SH-SY5Y (cell line): ENCODE measurements at regions not wholly inside any gene's neighbourhood (a gene's known extent, or its start where the extent isn't known, plus 50 kb on each side); places are given as distances from the start of the nearest gene placed in this dataset.

ENCODE experiments used
- GATA2 ChIP-seq: IDR thresholded peaks from 2 replicates; pipeline ENCODE4 v1.6.1; 2011; ENCODE audit warnings: mild to moderate bottlenecking, low read depth, low read length
- GATA3 ChIP-seq: IDR thresholded peaks from 2 replicates; pipeline ENCODE4 v1.6.1; 2011; ENCODE audit warnings: low read depth, mild to moderate bottlenecking, low read length, moderate library complexity

GRCh38 chr7:20033621-20034400, 183.4 kb downstream of the MACC1 start:
- TF ChIP-seq GATA2 = no peak
- no peak for TF ChIP-seq GATA3

- TF ChIP-seq GATA2 (no peak), GATA3 (no peak)
Measured at GRCh38 chr7:20032741-20033140, 184.4 kb downstream of the MACC1 start.

GRCh38 chr7:20030915-20031362, 186.2 kb downstream of the MACC1 start:
- no peak for TF ChIP-seq GATA3
- no peak for TF ChIP-seq GATA2

GRCh38 chr7:20030417-20030816, 186.8 kb downstream of the MACC1 start:
- TF ChIP-seq GATA3 (no peak), GATA2 (no peak)

- no peak for TF ChIP-seq GATA2
- no peak for TF ChIP-seq GATA3
Measured at GRCh38 chr7:20026762-20027161, 190.4 kb downstream of the MACC1 start.

GRCh38 chr7:20021831-20022230, 195.4 kb downstream of the MACC1 start:
- TF ChIP-seq GATA3 (no peak), GATA2 (no peak)

- TF ChIP-seq GATA3 (no peak), GATA2 (no peak)
Measured at GRCh38 chr7:20021066-20021465, 196.1 kb downstream of the MACC1 start.

- no peak for TF ChIP-seq GATA3
- no peak for TF ChIP-seq GATA2
Measured at GRCh38 chr7:20019757-20020432, 197.3 kb downstream of the MACC1 start.

- TF ChIP-seq GATA2 (no peak), GATA3 (no peak)
Measured at GRCh38 chr7:20016669-20017068, 200.5 kb downstream of the MACC1 start.

GRCh38 chr7:20013536-20013935, 203.6 kb downstream of the MACC1 start:
- TF ChIP-seq GATA3 = no peak

- TF ChIP-seq GATA2 (no peak), GATA3 (no peak)
Measured at GRCh38 chr7:20012100-20012499, 205.1 kb downstream of the MACC1 start.

- TF ChIP-seq GATA2 = no peak
- no peak for TF ChIP-seq GATA3
Measured at GRCh38 chr7:20010877-20011276, 206.3 kb downstream of the MACC1 start.

GRCh38 chr7:20007510-20007909, 209.7 kb downstream of the MACC1 start:
- no peak for TF ChIP-seq GATA3
- no peak for TF ChIP-seq GATA2

GRCh38 chr7:20005081-20005480, 212.1 kb downstream of the MACC1 start:
- TF ChIP-seq GATA3 = no peak
- TF ChIP-seq GATA2 = no peak

GRCh38 chr7:19999681-20000080, 217.5 kb downstream of the MACC1 start:
- TF ChIP-seq GATA3 (no peak), GATA2 (no peak)
